ENCODE measurements at regions not wholly inside any gene's neighbourhood (a gene's known extent, or its start where the extent isn't known, plus 50 kb on each side); places are given as distances from the start of the nearest gene placed in this dataset.
A peak's percentile ranks its signal among the peaks of the same experiment; 100 is the strongest.
"Not testable (repeated sequence)": the region's sequence is repeated elsewhere in the genome, so short reads cannot be mapped to it uniquely, and the experiment has no call there.

GRCh38 chr3:5035113-5035512, 55.9 kb downstream of the BHLHE40 start:
- no peak overlapping the region for H3K27ac Mint-ChIP-seq
- H3K4me3 Mint-ChIP-seq: no peak overlapping the region
- ATAC-seq (replicated peaks in 1 of 2) (no peak), DNase-seq (no peak)
- no peaks in the 10 kb centered on the region for H3K27me3 Mint-ChIP-seq (ENCODE audit: low read depth)
- H3K36me3 Mint-ChIP-seq (ENCODE audit: insufficient read depth in 2 of 2): no peaks in the 10 kb centered on the region
- H3K4me1 Mint-ChIP-seq (ENCODE audit: low read depth): peaks cover 52% of the 10 kb centered on the region
- no peaks in the 10 kb centered on the region for H3K9me3 Mint-ChIP-seq

GRCh38 chr3:5035692-5036391, 56.6 kb downstream of the BHLHE40 start:
- Mint-ChIP-seq H3K27me3 (ENCODE audit: low read depth) (no peaks in the 10 kb centered on the region), H3K36me3 (ENCODE audit: insufficient read depth in 2 of 2) (no peaks in the 10 kb centered on the region), H3K4me3 (peak overlapping the region in 1 of 2 donors; percentile 3), H3K27ac (peak overlapping the region; percentile 78), H3K9me3 (no peaks in the 10 kb centered on the region), H3K4me1 (ENCODE audit: low read depth) (peaks cover 52% of the 10 kb centered on the region)
- ATAC-seq (replicated peaks in 1 of 2): peak; percentile 35 to 51
- DNase-seq: no peak

GRCh38 chr3:5036392-5036766, 57.1 kb downstream of the BHLHE40 start:
- Mint-ChIP-seq H3K9me3 (no peaks in the 10 kb centered on the region), H3K27ac (peak overlapping the region; percentile 78), H3K4me1 (ENCODE audit: low read depth) (peaks cover 51% of the 10 kb centered on the region), H3K36me3 (ENCODE audit: insufficient read depth in 2 of 2) (no peaks in the 10 kb centered on the region), H3K4me3 (peak overlapping the region in 1 of 2 donors; percentile 3), H3K27me3 (ENCODE audit: low read depth) (no peaks in the 10 kb centered on the region)
- DNase-seq (no peak), ATAC-seq (replicated peaks in 1 of 2) (no peak)

GRCh38 chr3:5036858-5037257, 57.6 kb downstream of the BHLHE40 start:
- Mint-ChIP-seq H3K9me3 (no peaks in the 10 kb centered on the region), H3K4me1 (ENCODE audit: low read depth) (peaks cover 46% of the 10 kb centered on the region), H3K36me3 (ENCODE audit: insufficient read depth in 2 of 2) (no peaks in the 10 kb centered on the region), H3K27me3 (ENCODE audit: low read depth) (no peaks in the 10 kb centered on the region), H3K27ac (peak overlapping the region; percentile 5), H3K4me3 (peak overlapping the region in 1 of 2 donors; percentile 3)
- DNase-seq: no peak
- ATAC-seq (replicated peaks in 1 of 2): peak; percentile 21 to 45

- ATAC-seq (replicated peaks in 1 of 2) (no peak), DNase-seq (no peak)
- no peaks in the 10 kb centered on the region for H3K36me3 Mint-ChIP-seq (ENCODE audit: insufficient read depth in 2 of 2)
- no peak overlapping the region for H3K27ac Mint-ChIP-seq
- H3K27me3 Mint-ChIP-seq (ENCODE audit: low read depth): no peaks in the 10 kb centered on the region
- no peaks in the 10 kb centered on the region for H3K9me3 Mint-ChIP-seq
- H3K4me1 Mint-ChIP-seq (ENCODE audit: low read depth): peaks cover 39% of the 10 kb centered on the region
- no peak overlapping the region for H3K4me3 Mint-ChIP-seq
Observed at GRCh38 chr3:5039585-5039984, 60.3 kb downstream of the BHLHE40 start.

- no peak overlapping the region for H3K4me3 Mint-ChIP-seq
- no peak for DNase-seq
- peaks cover 26% of the 10 kb centered on the region for H3K4me1 Mint-ChIP-seq (ENCODE audit: low read depth)
- H3K27me3 Mint-ChIP-seq (ENCODE audit: low read depth): no peaks in the 10 kb centered on the region
- H3K9me3 Mint-ChIP-seq: no peaks in the 10 kb centered on the region
- H3K27ac Mint-ChIP-seq: peak overlapping the region; percentile 27
- ATAC-seq (replicated peaks in 1 of 2): no peak
- H3K36me3 Mint-ChIP-seq (ENCODE audit: insufficient read depth in 2 of 2): no peaks in the 10 kb centered on the region
Observed at GRCh38 chr3:5041315-5041714, 62.1 kb downstream of the BHLHE40 start.

GRCh38 chr3:5045961-5046360, 66.7 kb downstream of the BHLHE40 start:
- H3K27ac Mint-ChIP-seq: no peak overlapping the region
- ATAC-seq (replicated peaks in 1 of 2): no peak

GRCh38 chr3:5047764-5048419, 68.7 kb downstream of the BHLHE40 start:
- no peak for DNase-seq
- ATAC-seq (replicated peaks in 1 of 2): no peak
- peaks cover 8 to 10% of the 10 kb centered on the region in 2 donors for H3K9me3 Mint-ChIP-seq
- H3K4me1 Mint-ChIP-seq (ENCODE audit: low read depth): peaks cover 24% of the 10 kb centered on the region
- no peak overlapping the region for H3K27ac Mint-ChIP-seq
- H3K4me3 Mint-ChIP-seq: no peak overlapping the region
- H3K36me3 Mint-ChIP-seq (ENCODE audit: insufficient read depth in 2 of 2): peaks cover 7 to 10% of the 10 kb centered on the region in 2 donors
- H3K27me3 Mint-ChIP-seq (ENCODE audit: low read depth): no peaks in the 10 kb centered on the region

More at GRCh38 chr3:5045961-5046360, 66.7 kb downstream of the BHLHE40 start:
- H3K4me1 Mint-ChIP-seq (ENCODE audit: low read depth): peaks cover 4% of the 10 kb centered on the region
- no peaks in the 10 kb centered on the region for H3K27me3 Mint-ChIP-seq (ENCODE audit: low read depth)
- H3K36me3 Mint-ChIP-seq (ENCODE audit: insufficient read depth in 2 of 2): peaks cover 7 to 10% of the 10 kb centered on the region in 2 donors
- H3K4me3 Mint-ChIP-seq: no peak overlapping the region
- peaks cover 8 to 10% of the 10 kb centered on the region in 2 donors for H3K9me3 Mint-ChIP-seq
- DNase-seq: no peak

GRCh38 chr3:5051772-5052171, 70.3 kb upstream of the ARL8B start:
- ATAC-seq (replicated peaks in 1 of 2): peak; percentile 85 to 91
- no peaks in the 10 kb centered on the region for H3K27me3 Mint-ChIP-seq (ENCODE audit: low read depth)
- H3K4me1 Mint-ChIP-seq (ENCODE audit: low read depth): peaks cover 48% of the 10 kb centered on the region
- peak overlapping the region; percentile 9 to 67 for H3K4me3 Mint-ChIP-seq
- peaks cover 8 to 10% of the 10 kb centered on the region in 2 donors for H3K9me3 Mint-ChIP-seq
- peak overlapping the region; percentile 90 for H3K27ac Mint-ChIP-seq
- H3K36me3 Mint-ChIP-seq (ENCODE audit: insufficient read depth in 2 of 2): peaks cover 7 to 10% of the 10 kb centered on the region in 2 donors
- DNase-seq: peak; percentile 40 to 50

- H3K36me3 Mint-ChIP-seq (ENCODE audit: insufficient read depth in 2 of 2): peaks cover 7 to 10% of the 10 kb centered on the region in 2 donors
- peaks cover 8 to 10% of the 10 kb centered on the region in 2 donors for H3K9me3 Mint-ChIP-seq
- peaks cover 51% of the 10 kb centered on the region for H3K4me1 Mint-ChIP-seq (ENCODE audit: low read depth)
- ATAC-seq (replicated peaks in 1 of 2): no peak
- peak overlapping the region; percentile 90 for H3K27ac Mint-ChIP-seq
- peak overlapping the region in 1 of 2 donors; percentile 67 for H3K4me3 Mint-ChIP-seq
- DNase-seq: no peak
- H3K27me3 Mint-ChIP-seq (ENCODE audit: low read depth): no peaks in the 10 kb centered on the region
Observed at GRCh38 chr3:5052247-5052646, 69.8 kb upstream of the ARL8B start.

GRCh38 chr3:5053021-5053831, 68.9 kb upstream of the ARL8B start:
- H3K27ac Mint-ChIP-seq: no peak overlapping the region
- H3K4me3 Mint-ChIP-seq: no peak overlapping the region

GRCh38 chr3:5054098-5054497, 68.0 kb upstream of the ARL8B start:
- peak overlapping the region; percentile 21 for H3K27ac Mint-ChIP-seq

More at GRCh38 chr3:5053021-5053831, 68.9 kb upstream of the ARL8B start:
- ATAC-seq (replicated peaks in 1 of 2) (no peak), DNase-seq (no peak)
- Mint-ChIP-seq H3K36me3 (ENCODE audit: insufficient read depth in 2 of 2) (peaks cover 3 to 5% of the 10 kb centered on the region in 2 donors), H3K4me1 (ENCODE audit: low read depth) (peaks cover 61% of the 10 kb centered on the region), H3K27me3 (ENCODE audit: low read depth) (no peaks in the 10 kb centered on the region), H3K9me3 (peaks cover under 1 to 6% of the 10 kb centered on the region in 2 donors)

GRCh38 chr3:5054579-5054978, 67.5 kb upstream of the ARL8B start:
- H3K4me1 Mint-ChIP-seq (ENCODE audit: low read depth): peaks cover 70% of the 10 kb centered on the region
- H3K9me3 Mint-ChIP-seq; H3K4me3 Mint-ChIP-seq; H3K36me3 Mint-ChIP-seq (ENCODE audit: insufficient read depth in 2 of 2); DNase-seq; ATAC-seq (replicated peaks in 1 of 2): not testable (repeated sequence)
- peak overlapping the region; percentile 21 for H3K27ac Mint-ChIP-seq
- H3K27me3 Mint-ChIP-seq (ENCODE audit: low read depth): peaks cover 10% of the 10 kb centered on the region

More at GRCh38 chr3:5054098-5054497, 68.0 kb upstream of the ARL8B start:
- Mint-ChIP-seq H3K27me3 (ENCODE audit: low read depth) (peaks cover 5% of the 10 kb centered on the region), H3K4me3 (no peak overlapping the region), H3K36me3 (ENCODE audit: insufficient read depth in 2 of 2) (peaks cover 0 to under 1% of the 10 kb centered on the region in 2 donors), H3K4me1 (ENCODE audit: low read depth) (peaks cover 69% of the 10 kb centered on the region), H3K9me3 (no peaks in the 10 kb centered on the region)
- ATAC-seq (replicated peaks in 1 of 2): no peak
- no peak for DNase-seq
